K562 (cell line): ENCODE measurements at regions not wholly inside any gene's neighbourhood (a gene's known extent, or its start where the extent isn't known, plus 50 kb on each side); places are given as distances from the start of the nearest gene placed in this dataset.

Experiments used
- ARID2 ChIP-seq: fragments of 450-650 bp; IDR thresholded peaks from 2 replicates; pipeline ENCODE4 v1.6.1; 2017; ENCODE audit warnings: antibody characterized with exemption, mild to moderate bottlenecking
- CTCF ChIP-seq, 3 experiments: IDR thresholded peaks in 2 of 3; conservative IDR thresholded peaks in 1 of 3; 2 replicates each; pipeline ENCODE4 v1.5.1; 2011 to 2012; ENCODE audit warnings: low read length in 3 of 3, mild to moderate bottlenecking in 3 of 3, control low read depth in 2 of 3, improper control_type of control experiment in 1 of 3, inconsistent platforms in 1 of 3, low read depth in 1 of 3, mixed read lengths in 1 of 3, moderate library complexity in 1 of 3; ENCODE audit not compliant: insufficient read depth in 2 of 3
- E4F1 ChIP-seq: fragments of 250-450 bp; sonication (Bioruptor Pico); IDR thresholded peaks from 2 replicates; pipeline ENCODE4 v1.5.0; 2021; ENCODE audit warnings: mild to moderate bottlenecking, borderline replicate concordance
- EP300 ChIP-seq: IDR thresholded peaks from 2 replicates; pipeline ENCODE4 v1.6.1; 2012; ENCODE audit warnings: low read length, improper control_type of control experiment
- EZH2 ChIP-seq: IDR thresholded peaks from 2 replicates; pipeline ENCODE4 v1.6.1; 2012; ENCODE audit warnings: low read depth, mild to moderate bottlenecking, inconsistent platforms, low read length, borderline replicate concordance
- FOXK2 ChIP-seq, 2 experiments: fragments of 450-650 bp; IDR thresholded peaks in 1 of 2; conservative IDR thresholded peaks in 1 of 2; 2 replicates each; pipeline ENCODE4 v1.6.1; 2016; ENCODE audit warnings: low read depth in 2 of 2, mild to moderate bottlenecking in 1 of 2
- HDAC6 ChIP-seq: IDR thresholded peaks from 2 replicates; pipeline ENCODE4 v1.6.1; 2012; ENCODE audit warnings: low read depth, mild to moderate bottlenecking, control low read depth, inconsistent platforms, low read length, moderate library complexity
- KLF16 ChIP-seq: IDR thresholded peaks from 2 replicates; pipeline ENCODE4 v1.6.1; 2016; ENCODE audit warnings: antibody characterized with exemption
- MAZ ChIP-seq, 2 experiments: fragments of 450-650 bp in 1 of 2; sonication (generic) in 1 of 2; formaldehyde crosslinking; IDR thresholded peaks in 1 of 2; conservative IDR thresholded peaks in 1 of 2; 2 replicates each; pipeline versions ENCODE4 v1.4.0 to v1.5.0; 2020; ENCODE audit warnings: mild to moderate bottlenecking in 1 of 2, missing genetic modification reagents in 1 of 2
- PHF21A ChIP-seq: fragments of 450-650 bp; IDR thresholded peaks from 2 replicates; pipeline ENCODE4 v1.6.1; 2017; ENCODE audit warnings: low read depth, borderline replicate concordance
- RAD51 ChIP-seq: fragments of 450-650 bp; IDR thresholded peaks from 2 replicates; pipeline ENCODE4 v1.7.1; 2016; ENCODE audit warnings: low read depth, mild to moderate bottlenecking, borderline replicate concordance
- SFPQ ChIP-seq: fragments of 200-400 bp; formaldehyde crosslinking; IDR thresholded peaks from 2 replicates; pipeline ENCODE4 v1.6.1; 2017; ENCODE audit warnings: mild to moderate bottlenecking, low read depth, low read length, moderate library complexity
- SMAD4 ChIP-seq: fragments of 250-450 bp; sonication (Bioruptor Pico); conservative IDR thresholded peaks from 2 replicates; pipeline ENCODE4 v1.8.0; 2021; ENCODE audit warnings: inconsistent platforms, mild to moderate bottlenecking, moderate library complexity
- ZBED1 ChIP-seq: IDR thresholded peaks from 2 replicates; pipeline ENCODE4 v1.6.1; 2014

GRCh38 chr1:94731891-94732290 is 88.3 kb upstream of the SLC44A3 start:
- TF ChIP-seq FOXK2 (conservative IDR thresholded peaks at IDR 0.05 in 1 of 2, IDR thresholded peaks at IDR 0.05 in 1 of 2; ENCODE audit: low read depth in 2 of 2) (no peak), E4F1 (CRISPR knock-in tag) (no peak), EZH2 (no peak), SMAD4 (no peak), PHF21A (no peak), RAD51 (no peak), ARID2 (no peak), HDAC6 (no peak), SFPQ (no peak), ZBED1 (no peak), EP300 (no peak), CTCF (IDR thresholded peaks at IDR 0.05 in 2 of 3, conservative IDR thresholded peaks at IDR 0.05 in 1 of 3; ENCODE audit: insufficient read depth in 2 of 3, low read depth in 1 of 3, low read length in 3 of 3) (no peak), MAZ (CRISPR knock-in tag; conservative IDR thresholded peaks at IDR 0.05 in 1 of 2, IDR thresholded peaks at IDR 0.05 in 1 of 2) (no peak), KLF16 (no peak)
